Gastroesophageal sphincter (tissue), 3 donors: ENCODE measurements at regions not wholly inside any gene's neighbourhood (a gene's known extent, or its start where the extent isn't known, plus 50 kb on each side); places are given as distances from the start of the nearest gene placed in this dataset.

ENCODE experiments used
- EP300 ChIP-seq: sonication (generic); formaldehyde crosslinking; IDR thresholded peaks from one replicate; pipeline ENCODE4 v1.6.1; 2017; ENCODE audit warnings: antibody characterized with exemption, mild to moderate bottlenecking
- POLR2A ChIP-seq, 2 donors: fragments of 450-650 bp; IDR thresholded peaks; one replicate each; pipeline ENCODE4 v1.6.1; 2017; ENCODE audit warnings: antibody characterized with exemption in 2 of 2, mild to moderate bottlenecking in 2 of 2, moderate library complexity in 1 of 2
- POLR2AphosphoS5 ChIP-seq: sonication (generic); formaldehyde crosslinking; IDR thresholded peaks from one replicate; pipeline ENCODE4 v1.6.1; 2017; ENCODE audit warnings: antibody characterized with exemption
- TF ChIP-seq, protein P1 (sequence below), 4 experiments: fragments of 200-600 bp in 2 of 4; fragments of 450-650 bp in 2 of 4; sonication (generic) in 1 of 4; IDR thresholded peaks; one replicate each; pipeline ENCODE4 v1.5.1; 2017 to 2019; ENCODE audit warnings: antibody characterized with exemption in 4 of 4, mild to moderate bottlenecking in 2 of 4, moderate library complexity in 2 of 4

DNA sequence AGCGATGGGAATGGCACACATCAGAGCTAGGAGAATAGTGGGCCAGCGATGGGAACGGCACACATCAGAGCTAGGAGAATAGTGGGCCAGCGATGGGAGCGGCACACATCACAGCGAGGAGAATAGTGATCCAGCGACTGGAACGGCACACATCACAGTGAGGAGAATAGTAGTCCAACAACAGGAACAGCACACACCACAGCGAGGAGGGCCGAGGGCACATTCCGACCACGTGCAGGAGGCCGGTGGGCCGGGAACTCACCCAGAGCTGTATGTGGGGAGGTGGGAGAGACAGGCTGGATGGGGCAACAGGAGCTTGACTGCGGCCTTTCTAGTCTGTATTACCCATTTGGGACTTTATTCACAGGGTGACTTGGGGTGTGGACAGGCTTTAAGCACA is 271.1 kb upstream of the IRX4 start:
- TF ChIP-seq, protein P1, sequence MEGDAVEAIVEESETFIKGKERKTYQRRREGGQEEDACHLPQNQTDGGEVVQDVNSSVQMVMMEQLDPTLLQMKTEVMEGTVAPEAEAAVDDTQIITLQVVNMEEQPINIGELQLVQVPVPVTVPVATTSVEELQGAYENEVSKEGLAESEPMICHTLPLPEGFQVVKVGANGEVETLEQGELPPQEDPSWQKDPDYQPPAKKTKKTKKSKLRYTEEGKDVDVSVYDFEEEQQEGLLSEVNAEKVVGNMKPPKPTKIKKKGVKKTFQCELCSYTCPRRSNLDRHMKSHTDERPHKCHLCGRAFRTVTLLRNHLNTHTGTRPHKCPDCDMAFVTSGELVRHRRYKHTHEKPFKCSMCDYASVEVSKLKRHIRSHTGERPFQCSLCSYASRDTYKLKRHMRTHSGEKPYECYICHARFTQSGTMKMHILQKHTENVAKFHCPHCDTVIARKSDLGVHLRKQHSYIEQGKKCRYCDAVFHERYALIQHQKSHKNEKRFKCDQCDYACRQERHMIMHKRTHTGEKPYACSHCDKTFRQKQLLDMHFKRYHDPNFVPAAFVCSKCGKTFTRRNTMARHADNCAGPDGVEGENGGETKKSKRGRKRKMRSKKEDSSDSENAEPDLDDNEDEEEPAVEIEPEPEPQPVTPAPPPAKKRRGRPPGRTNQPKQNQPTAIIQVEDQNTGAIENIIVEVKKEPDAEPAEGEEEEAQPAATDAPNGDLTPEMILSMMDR (IDR thresholded peaks at IDR 0.05) = no peak
- no peak for TF ChIP-seq EP300
- no peak for TF ChIP-seq POLR2A (IDR thresholded peaks at IDR 0.05)
- TF ChIP-seq POLR2AphosphoS5 = no peak
